H1 (cell line): ENCODE measurements at regions not wholly inside any gene's neighbourhood (a gene's known extent, or its start where the extent isn't known, plus 50 kb on each side); places are given as distances from the start of the nearest gene placed in this dataset.

Source experiments
- CTCF ChIP-seq, 3 experiments: IDR thresholded peaks; 1 replicate in 2 of 3; 2 replicates in 1 of 3; pipeline versions ENCODE4 v1.5.1 to v1.6.1; 2011; ENCODE audit warnings: low read length in 3 of 3, mild to moderate bottlenecking in 3 of 3, inconsistent platforms in 2 of 3, low read depth in 1 of 3, moderate library complexity in 1 of 3; ENCODE audit not compliant: insufficient read depth in 1 of 3; ENCODE audit errors: control extremely low read depth in 1 of 3
- EZH2 ChIP-seq: fragments of 200-600 bp; sonication (generic); IDR thresholded peaks from 2 replicates; pipeline ENCODE4 v1.7.1; 2012; ENCODE audit warnings: low read depth, mild to moderate bottlenecking, moderate library complexity, low read length, inconsistent platforms; ENCODE audit not compliant: severe bottlenecking
- JUN ChIP-seq: IDR thresholded peaks from 2 replicates; pipeline ENCODE4 v1.6.1; 2011; ENCODE audit warnings: low read depth, mild to moderate bottlenecking, improper control_type of control experiment, low read length
- JUND ChIP-seq: IDR thresholded peaks from 2 replicates; pipeline ENCODE4 v1.6.1; 2011; ENCODE audit warnings: mild to moderate bottlenecking, improper control_type of control experiment, low read length
- POLR2A ChIP-seq, 2 experiments: IDR thresholded peaks; 1 replicate in 1 of 2; 2 replicates in 1 of 2; pipeline ENCODE4 v1.6.1; 2011; ENCODE audit warnings: low read depth in 2 of 2, low read length in 2 of 2, mild to moderate bottlenecking in 2 of 2; ENCODE audit errors: control extremely low read depth in 1 of 2
- POLR2AphosphoS5 ChIP-seq: IDR thresholded peaks from 2 replicates; pipeline ENCODE4 v1.6.1; 2011; ENCODE audit warnings: low read depth, low read length
- SP1 ChIP-seq: IDR thresholded peaks from 2 replicates; pipeline ENCODE4 v1.6.1; 2011; ENCODE audit warnings: low read depth, low read length
- TAF1 ChIP-seq: IDR thresholded peaks from 2 replicates; pipeline ENCODE4 v1.6.1; 2011; ENCODE audit warnings: mild to moderate bottlenecking, low read depth, low read length
- TF ChIP-seq, protein P1 (sequence below): IDR thresholded peaks from 2 replicates; pipeline ENCODE4 v1.6.1; 2012; ENCODE audit warnings: low read length, inconsistent platforms
- TF ChIP-seq, protein P2 (sequence below): IDR thresholded peaks from 2 replicates; pipeline ENCODE4 v1.6.1; 2011; ENCODE audit warnings: low read length, improper control_type of control experiment
- TF ChIP-seq, protein P3 (sequence below): IDR thresholded peaks from 2 replicates; pipeline ENCODE4 v1.6.1; 2012; ENCODE audit warnings: inconsistent platforms

DNA sequence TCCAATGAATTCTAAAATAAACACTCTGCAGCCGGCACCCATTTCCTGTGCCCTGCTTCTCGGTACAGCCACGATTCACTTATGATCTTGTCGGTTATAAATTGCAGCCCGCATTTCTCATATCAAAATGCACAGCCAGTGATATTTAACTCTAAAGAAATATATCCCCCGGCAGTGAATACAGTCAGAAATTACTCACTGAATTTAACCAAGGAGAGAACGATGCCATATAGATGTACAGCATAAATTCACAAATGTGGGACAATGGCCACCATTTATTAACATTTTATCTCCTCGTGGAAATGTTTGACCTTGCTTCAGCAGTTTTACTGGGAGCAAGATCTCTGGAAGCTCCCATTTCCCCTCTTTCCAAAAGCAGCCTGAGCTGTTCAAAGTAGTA is 1517.8 kb downstream of the BRD1 start:
- no peak for TF ChIP-seq CTCF (IDR thresholded peaks at IDR 0.05; ENCODE audit: control extremely low read depth in 1 of 3, insufficient read depth in 1 of 3, low read depth in 1 of 3, low read length in 3 of 3)
- no peak for TF ChIP-seq SP1
- no peak for TF ChIP-seq TAF1
- no peak for TF ChIP-seq POLR2A (IDR thresholded peaks at IDR 0.05; ENCODE audit: control extremely low read depth in 1 of 2, low read depth in 2 of 2, low read length in 2 of 2)
- TF ChIP-seq, protein P1, sequence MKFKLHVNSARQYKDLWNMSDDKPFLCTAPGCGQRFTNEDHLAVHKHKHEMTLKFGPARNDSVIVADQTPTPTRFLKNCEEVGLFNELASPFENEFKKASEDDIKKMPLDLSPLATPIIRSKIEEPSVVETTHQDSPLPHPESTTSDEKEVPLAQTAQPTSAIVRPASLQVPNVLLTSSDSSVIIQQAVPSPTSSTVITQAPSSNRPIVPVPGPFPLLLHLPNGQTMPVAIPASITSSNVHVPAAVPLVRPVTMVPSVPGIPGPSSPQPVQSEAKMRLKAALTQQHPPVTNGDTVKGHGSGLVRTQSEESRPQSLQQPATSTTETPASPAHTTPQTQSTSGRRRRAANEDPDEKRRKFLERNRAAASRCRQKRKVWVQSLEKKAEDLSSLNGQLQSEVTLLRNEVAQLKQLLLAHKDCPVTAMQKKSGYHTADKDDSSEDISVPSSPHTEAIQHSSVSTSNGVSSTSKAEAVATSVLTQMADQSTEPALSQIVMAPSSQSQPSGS: no peak
- no peak for TF ChIP-seq EZH2
- no peak for TF ChIP-seq POLR2AphosphoS5
- TF ChIP-seq, protein P2, sequence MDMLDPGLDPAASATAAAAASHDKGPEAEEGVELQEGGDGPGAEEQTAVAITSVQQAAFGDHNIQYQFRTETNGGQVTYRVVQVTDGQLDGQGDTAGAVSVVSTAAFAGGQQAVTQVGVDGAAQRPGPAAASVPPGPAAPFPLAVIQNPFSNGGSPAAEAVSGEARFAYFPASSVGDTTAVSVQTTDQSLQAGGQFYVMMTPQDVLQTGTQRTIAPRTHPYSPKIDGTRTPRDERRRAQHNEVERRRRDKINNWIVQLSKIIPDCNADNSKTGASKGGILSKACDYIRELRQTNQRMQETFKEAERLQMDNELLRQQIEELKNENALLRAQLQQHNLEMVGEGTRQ: no peak
- TF ChIP-seq JUND: no peak
- TF ChIP-seq JUN: no peak
- TF ChIP-seq, protein P3, sequence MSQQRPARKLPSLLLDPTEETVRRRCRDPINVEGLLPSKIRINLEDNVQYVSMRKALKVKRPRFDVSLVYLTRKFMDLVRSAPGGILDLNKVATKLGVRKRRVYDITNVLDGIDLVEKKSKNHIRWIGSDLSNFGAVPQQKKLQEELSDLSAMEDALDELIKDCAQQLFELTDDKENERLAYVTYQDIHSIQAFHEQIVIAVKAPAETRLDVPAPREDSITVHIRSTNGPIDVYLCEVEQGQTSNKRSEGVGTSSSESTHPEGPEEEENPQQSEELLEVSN: no peak
